DND-41 (cell line): ENCODE measurements at regions not wholly inside any gene's neighbourhood (a gene's known extent, or its start where the extent isn't known, plus 50 kb on each side); places are given as distances from the start of the nearest gene placed in this dataset.

Experiments
- ATAC-seq: fragments of 200-7000 bp; cut with Tn5 transposase; 3 replicates; pipeline ENCODE4 v1.9.1; 2021; ENCODE audit warnings: low read depth; ENCODE audit not compliant: insufficient read depth
- DNase-seq: peaks from one replicate; pipeline ENCODE4 v3.0.0-alpha.2; 2020
- H2AFZ ChIP-seq: 2 replicates; pipeline ENCODE4 v1.6.0; 2012; ENCODE audit warnings: low read depth, low read length
- H3K27ac ChIP-seq: 2 replicates; pipeline ENCODE4 v1.5.1; 2012; ENCODE audit warnings: low read length, inconsistent platforms
- H3K27me3 ChIP-seq: fragments of 200-600 bp; sonication (generic); 2 replicates; pipeline ENCODE4 v1.6.0; 2012; ENCODE audit warnings: low read length, mild to moderate bottlenecking, inconsistent platforms; ENCODE audit not compliant: insufficient read depth, poor library complexity
- H3K36me3 ChIP-seq: 2 replicates; pipeline ENCODE4 v1.5.1; 2012; ENCODE audit warnings: low read length, inconsistent platforms; ENCODE audit not compliant: insufficient read depth
- H3K4me1 ChIP-seq: 2 replicates; pipeline ENCODE4 v1.5.1; 2012; ENCODE audit warnings: mild to moderate bottlenecking, low read length; ENCODE audit not compliant: insufficient read depth
- H3K4me2 ChIP-seq: 2 replicates; pipeline ENCODE4 v1.6.0; 2012; ENCODE audit warnings: mild to moderate bottlenecking, moderate library complexity, low read length, inconsistent platforms; ENCODE audit not compliant: insufficient read depth
- H3K4me3 ChIP-seq, 2 experiments: fragments of 200-600 bp in 1 of 2; shearing (Covaris generic) in 1 of 2; 2 replicates each; pipeline ENCODE4 v1.5.1; 2012 to 2016; ENCODE audit warnings: inconsistent platforms in 2 of 2, low read length in 2 of 2, mild to moderate bottlenecking in 2 of 2, low read depth in 1 of 2, moderate library complexity in 1 of 2
- H3K79me2 ChIP-seq: 2 replicates; pipeline ENCODE4 v1.6.0; 2012; ENCODE audit warnings: low read length, inconsistent platforms; ENCODE audit not compliant: insufficient read depth
- H3K9ac ChIP-seq: 2 replicates; pipeline ENCODE4 v1.6.0; 2012; ENCODE audit warnings: low read depth, mild to moderate bottlenecking, inconsistent platforms, low read length, moderate library complexity
- H3K9me3 ChIP-seq: 2 replicates; pipeline ENCODE4 v1.5.1; 2012; ENCODE audit warnings: low read length, moderate library complexity, mild to moderate bottlenecking, inconsistent platforms; ENCODE audit not compliant: insufficient read depth, severe bottlenecking
- H4K20me1 ChIP-seq: 2 replicates; pipeline ENCODE4 v1.6.0; 2012; ENCODE audit warnings: low read length; ENCODE audit not compliant: insufficient read depth
- CTCF ChIP-seq: IDR thresholded peaks from 2 replicates; pipeline ENCODE4 v1.5.1; 2012; ENCODE audit warnings: borderline replicate concordance, low read length, moderate library complexity, mild to moderate bottlenecking; ENCODE audit not compliant: poor library complexity, severe bottlenecking; ENCODE audit errors: extremely low read depth
- EZH2 ChIP-seq: IDR thresholded peaks from 3 replicates; pipeline ENCODE4 v1.6.1; 2012; ENCODE audit warnings: borderline replicate concordance, low read depth, mild to moderate bottlenecking, moderate library complexity, low read length, inconsistent platforms; ENCODE audit not compliant: severe bottlenecking

GRCh38 chr13:82720986-82721385 is 1161.3 kb downstream of the SLITRK1 start:
- H3K4me2 ChIP-seq = no peak overlapping the region

GRCh38 chr13:82719987-82720386 is 1162.3 kb downstream of the SLITRK1 start:
- Histone ChIP-seq H3K4me1 (no peaks in the 10 kb centered on the region), H3K4me3 (no peak overlapping the region), H3K27me3 (no peaks in the 10 kb centered on the region), H3K36me3 (no peaks in the 10 kb centered on the region), H3K9ac (no peak overlapping the region), H3K79me2 (no peaks in the 10 kb centered on the region), H3K27ac (no peak overlapping the region), H2AFZ (no peak overlapping the region; the same call in 1 of the 2 replicates), H3K4me2 (no peak overlapping the region), H3K9me3 (no peaks in the 10 kb centered on the region), H4K20me1 (no peaks in the 10 kb centered on the region)
- no peak for ATAC-seq
- DNase-seq = no peak
- no peak for TF ChIP-seq CTCF
- TF ChIP-seq EZH2 = no peak

More at GRCh38 chr13:82720986-82721385, 1161.3 kb downstream of the SLITRK1 start:
- Histone ChIP-seq H3K27ac (no peak overlapping the region), H3K36me3 (no peaks in the 10 kb centered on the region), H3K9me3 (no peaks in the 10 kb centered on the region), H4K20me1 (no peaks in the 10 kb centered on the region), H3K79me2 (no peaks in the 10 kb centered on the region), H3K9ac (no peak overlapping the region), H3K27me3 (no peaks in the 10 kb centered on the region), H2AFZ (no peak overlapping the region), H3K4me3 (no peak overlapping the region), H3K4me1 (no peaks in the 10 kb centered on the region)
- DNase-seq (no peak), ATAC-seq (no peak)
- TF ChIP-seq CTCF (no peak), EZH2 (no peak)

GRCh38 chr13:82717249-82717648 is 1165.0 kb downstream of the SLITRK1 start:
- Histone ChIP-seq H3K36me3 (no peaks in the 10 kb centered on the region), H3K9ac (no peak overlapping the region), H3K4me2 (no peak overlapping the region), H3K4me1 (no peaks in the 10 kb centered on the region), H2AFZ (no peak overlapping the region), H3K9me3 (no peaks in the 10 kb centered on the region), H3K27ac (no peak overlapping the region), H3K27me3 (no peaks in the 10 kb centered on the region), H4K20me1 (no peaks in the 10 kb centered on the region), H3K4me3 (no peak overlapping the region), H3K79me2 (no peaks in the 10 kb centered on the region)
- ATAC-seq (no peak), DNase-seq (no peak)
- no peak for TF ChIP-seq CTCF
- TF ChIP-seq EZH2 = no peak

GRCh38 chr13:82713687-82714405 is 1168.4 kb downstream of the SLITRK1 start:
- H3K9ac ChIP-seq = no peak overlapping the region
- no peak overlapping the region for H3K4me3 ChIP-seq
- H3K27ac ChIP-seq = no peak overlapping the region
- no peak overlapping the region for H3K4me2 ChIP-seq
- no peaks in the 10 kb centered on the region for H4K20me1 ChIP-seq
- no peaks in the 10 kb centered on the region for H3K36me3 ChIP-seq
- no peaks in the 10 kb centered on the region for H3K9me3 ChIP-seq
- DNase-seq = no peak
- TF ChIP-seq EZH2 (no peak), CTCF (no peak)
- no peak overlapping the region for H2AFZ ChIP-seq
- H3K4me1 ChIP-seq = no peaks in the 10 kb centered on the region
- ATAC-seq = no peak
- no peaks in the 10 kb centered on the region for H3K27me3 ChIP-seq
- H3K79me2 ChIP-seq = no peaks in the 10 kb centered on the region
